ENCODE measurements at regions not wholly inside any gene's neighbourhood (a gene's known extent, or its start where the extent isn't known, plus 50 kb on each side); places are given as distances from the start of the nearest gene placed in this dataset.

DNA sequence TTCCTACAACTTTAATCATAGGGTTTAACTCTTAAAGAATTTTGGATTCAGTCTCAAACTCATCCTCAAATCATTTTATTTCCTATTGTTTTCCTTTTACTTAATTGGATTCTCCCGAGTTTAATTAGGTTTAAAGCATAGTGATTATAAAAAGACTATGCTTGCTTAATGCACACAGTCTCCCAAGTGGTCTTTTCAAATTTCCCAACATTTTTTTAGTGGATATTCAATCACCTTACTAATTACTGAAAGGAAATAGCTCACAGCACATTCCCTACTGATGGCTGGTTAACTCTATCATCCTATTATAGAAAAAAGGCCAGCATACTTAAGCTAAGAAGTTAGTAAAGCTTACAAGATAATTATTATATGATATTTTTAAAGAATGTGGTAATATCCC, 170.6 kb downstream of the PRDM9 start:
- no peak for TF ChIP-seq EZH2 (IDR thresholded peaks at IDR 0.05)
- TF ChIP-seq POLR2AphosphoS5 (IDR thresholded peaks at IDR 0.05; ENCODE audit: borderline replicate concordance, low read depth, low read length), result no peak
- TF ChIP-seq FOXP2 (optimal IDR thresholded peaks at IDR 0.05; ENCODE audit: control extremely low read depth, extremely low read length, insufficient read depth), result no peak

Data from SK-N-MC (cell line).